GM06990 (cell line): ENCODE measurements at regions not wholly inside any gene's neighbourhood (a gene's known extent, or its start where the extent isn't known, plus 50 kb on each side); places are given as distances from the start of the nearest gene placed in this dataset.

ENCODE experiments used
- DNase-seq: peaks from one replicate; pipeline ENCODE4 v3.0.0-alpha.2; 2011; ENCODE audit not compliant: insufficient read length; ENCODE audit errors: extremely low read depth
- H3K27me3 ChIP-seq: replicated peaks from 2 replicates; pipeline ENCODE4 v1.6.0; 2011; ENCODE audit warnings: low read length; ENCODE audit not compliant: control insufficient read depth, insufficient read depth
- H3K36me3 ChIP-seq: 2 replicates; pipeline ENCODE4 v1.5.1; 2011; ENCODE audit warnings: low read length; ENCODE audit not compliant: control insufficient read depth, insufficient read depth
- H3K4me3 ChIP-seq: replicated peaks from 2 replicates; pipeline ENCODE4 v1.5.1; 2011; ENCODE audit warnings: low read depth, mild to moderate bottlenecking, control low read depth, low read length
- CTCF ChIP-seq: IDR thresholded peaks from 2 replicates; pipeline ENCODE4 v1.5.1; 2011; ENCODE audit warnings: low read length, control low read depth, mild to moderate bottlenecking, inconsistent platforms; ENCODE audit not compliant: insufficient read depth, poor library complexity, severe bottlenecking

GRCh38 chr2:52064234-52064633, 1032.3 kb upstream of the NRXN1 start:
- H3K4me3 ChIP-seq: no peak overlapping the region
- no peak for DNase-seq
- no peak for TF ChIP-seq CTCF
- no peaks in the 10 kb centered on the region for H3K36me3 ChIP-seq
- H3K27me3 ChIP-seq: no peaks in the 10 kb centered on the region

DNA sequence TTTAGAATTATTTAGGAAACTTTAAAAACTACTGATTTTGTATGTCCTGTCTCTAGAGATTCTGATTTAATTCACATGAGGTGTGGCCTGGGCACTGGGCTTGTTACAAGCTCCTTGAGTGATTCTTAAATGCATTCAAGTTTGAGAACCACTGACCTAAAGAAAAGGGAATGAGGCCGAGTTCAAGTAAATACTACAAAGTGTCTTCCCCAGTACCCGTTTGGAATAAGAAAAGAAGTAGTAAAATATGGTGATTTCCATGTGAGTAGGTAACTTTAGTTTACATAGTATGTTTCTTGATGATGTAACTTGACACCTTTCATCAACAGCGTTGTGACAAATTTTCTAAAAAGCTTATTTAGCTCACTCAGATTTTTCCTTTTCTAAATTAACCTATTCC, 1022.9 kb upstream of the NRXN1 start:
- Histone ChIP-seq H3K4me3 (no peak overlapping the region), H3K27me3 (no peaks in the 10 kb centered on the region), H3K36me3 (no peaks in the 10 kb centered on the region)
- DNase-seq: no peak
- TF ChIP-seq CTCF: no peak

- Histone ChIP-seq H3K4me3 (no peak overlapping the region), H3K27me3 (no peaks in the 10 kb centered on the region), H3K36me3 (no peaks in the 10 kb centered on the region)
- DNase-seq: no peak
- TF ChIP-seq CTCF: no peak
These were observed 1004.9 kb upstream of the NRXN1 start for GRCh38 chr2:52036853-52037252.

- DNase-seq: no peak
- H3K4me3 ChIP-seq: no peak overlapping the region
- no peaks in the 10 kb centered on the region for H3K27me3 ChIP-seq
- no peaks in the 10 kb centered on the region for H3K36me3 ChIP-seq
- TF ChIP-seq CTCF: no peak
These were observed 1004.1 kb upstream of the NRXN1 start for GRCh38 chr2:52036024-52036423.

DNA sequence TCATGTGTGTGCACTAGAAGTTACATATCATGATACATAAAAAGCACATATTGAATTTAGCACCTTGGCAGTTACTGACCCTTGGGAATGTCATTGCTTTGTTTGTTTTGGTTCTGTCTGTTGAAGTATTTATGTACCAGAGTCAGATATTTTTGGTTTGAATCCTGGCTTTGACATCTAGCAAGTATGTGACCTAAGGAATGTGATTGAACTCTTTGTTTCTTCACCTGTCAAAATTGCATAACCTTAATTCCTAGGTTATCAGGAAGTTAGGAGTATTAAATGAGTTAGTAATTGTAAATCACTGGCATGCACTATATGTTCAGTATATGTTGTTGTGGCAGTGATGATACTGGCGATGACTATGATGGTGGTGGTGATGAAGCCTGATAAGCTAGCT, 1003.5 kb upstream of the NRXN1 start:
- no peaks in the 10 kb centered on the region for H3K36me3 ChIP-seq
- no peak for DNase-seq
- no peak for TF ChIP-seq CTCF
- H3K4me3 ChIP-seq: no peak overlapping the region
- H3K27me3 ChIP-seq: no peaks in the 10 kb centered on the region

DNA sequence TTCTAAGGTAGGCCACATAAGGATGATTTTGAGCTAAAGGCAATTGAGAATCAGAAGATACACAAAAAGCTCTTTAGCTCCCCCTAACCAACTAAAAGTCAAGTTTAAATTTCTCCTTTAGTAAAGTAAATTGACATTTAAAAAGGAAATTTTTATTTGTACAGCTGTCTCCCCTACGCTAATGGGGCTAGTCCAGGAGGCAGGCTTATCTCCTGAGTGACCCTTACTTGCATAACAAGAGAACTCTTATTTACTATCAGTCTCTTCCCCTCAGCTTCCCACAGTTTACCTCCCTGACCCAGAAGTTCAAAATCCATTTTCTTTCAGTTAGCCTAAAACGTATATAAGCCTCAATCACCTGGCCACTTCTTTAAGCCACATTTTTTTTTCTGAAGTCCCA, 1002.8 kb upstream of the NRXN1 start:
- Histone ChIP-seq H3K36me3 (no peaks in the 10 kb centered on the region), H3K4me3 (no peak overlapping the region), H3K27me3 (no peaks in the 10 kb centered on the region)
- no peak for TF ChIP-seq CTCF
- DNase-seq: no peak
